22Rv1 (cell line): ENCODE measurements at regions not wholly inside any gene's neighbourhood (a gene's known extent, or its start where the extent isn't known, plus 50 kb on each side); places are given as distances from the start of the nearest gene placed in this dataset.

Experiments used
- ZFX ChIP-seq: fragments of 450-650 bp; IDR thresholded peaks from 2 replicates; pipeline ENCODE4 v1.6.1; 2017; ENCODE audit warnings: antibody characterized with exemption, borderline replicate concordance
- TF ChIP-seq, protein P1 (sequence below): fragments of 450-650 bp; IDR thresholded peaks from 2 replicates; pipeline ENCODE4 v1.5.1; 2017; ENCODE audit warnings: mild to moderate bottlenecking

DNA sequence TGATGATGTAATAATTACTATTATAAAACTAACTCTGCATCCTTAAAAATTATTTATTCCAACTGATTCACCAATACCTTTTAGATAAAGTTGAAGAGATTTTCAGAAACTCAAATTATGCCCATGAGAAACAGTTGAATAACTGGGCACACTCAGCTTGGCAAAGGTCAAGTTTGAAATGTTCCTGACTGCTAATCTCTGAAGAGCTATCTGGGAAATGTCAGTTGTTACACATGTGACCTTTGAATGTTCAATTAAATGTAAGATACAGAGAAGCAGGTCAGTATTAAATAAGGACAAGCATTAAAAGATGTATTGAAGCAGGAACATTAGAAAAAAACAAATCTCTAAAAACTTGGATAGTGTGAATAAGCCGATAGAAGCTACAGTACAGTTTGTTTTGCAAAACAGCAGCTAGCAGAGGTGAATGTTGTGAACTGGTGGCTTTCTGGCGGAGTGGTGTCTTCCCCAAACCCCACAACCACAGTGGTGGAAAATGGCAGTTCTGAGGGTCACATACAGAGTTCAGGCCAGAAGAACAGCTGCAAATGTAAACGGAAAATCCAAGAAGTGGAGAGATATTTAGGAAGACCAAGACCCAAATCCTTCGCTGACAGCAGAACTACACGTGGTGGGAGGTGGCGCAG, 61.9 kb upstream of the SLC5A9 start:
- TF ChIP-seq, protein P1, sequence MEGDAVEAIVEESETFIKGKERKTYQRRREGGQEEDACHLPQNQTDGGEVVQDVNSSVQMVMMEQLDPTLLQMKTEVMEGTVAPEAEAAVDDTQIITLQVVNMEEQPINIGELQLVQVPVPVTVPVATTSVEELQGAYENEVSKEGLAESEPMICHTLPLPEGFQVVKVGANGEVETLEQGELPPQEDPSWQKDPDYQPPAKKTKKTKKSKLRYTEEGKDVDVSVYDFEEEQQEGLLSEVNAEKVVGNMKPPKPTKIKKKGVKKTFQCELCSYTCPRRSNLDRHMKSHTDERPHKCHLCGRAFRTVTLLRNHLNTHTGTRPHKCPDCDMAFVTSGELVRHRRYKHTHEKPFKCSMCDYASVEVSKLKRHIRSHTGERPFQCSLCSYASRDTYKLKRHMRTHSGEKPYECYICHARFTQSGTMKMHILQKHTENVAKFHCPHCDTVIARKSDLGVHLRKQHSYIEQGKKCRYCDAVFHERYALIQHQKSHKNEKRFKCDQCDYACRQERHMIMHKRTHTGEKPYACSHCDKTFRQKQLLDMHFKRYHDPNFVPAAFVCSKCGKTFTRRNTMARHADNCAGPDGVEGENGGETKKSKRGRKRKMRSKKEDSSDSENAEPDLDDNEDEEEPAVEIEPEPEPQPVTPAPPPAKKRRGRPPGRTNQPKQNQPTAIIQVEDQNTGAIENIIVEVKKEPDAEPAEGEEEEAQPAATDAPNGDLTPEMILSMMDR: no peak
- TF ChIP-seq ZFX: no peak
